ENCODE measurements at regions not wholly inside any gene's neighbourhood (a gene's known extent, or its start where the extent isn't known, plus 50 kb on each side); places are given as distances from the start of the nearest gene placed in this dataset.
"Not testable (repeated sequence)": the region's sequence is repeated elsewhere in the genome, so short reads cannot be mapped to it uniquely, and the experiment has no call there.

DNA sequence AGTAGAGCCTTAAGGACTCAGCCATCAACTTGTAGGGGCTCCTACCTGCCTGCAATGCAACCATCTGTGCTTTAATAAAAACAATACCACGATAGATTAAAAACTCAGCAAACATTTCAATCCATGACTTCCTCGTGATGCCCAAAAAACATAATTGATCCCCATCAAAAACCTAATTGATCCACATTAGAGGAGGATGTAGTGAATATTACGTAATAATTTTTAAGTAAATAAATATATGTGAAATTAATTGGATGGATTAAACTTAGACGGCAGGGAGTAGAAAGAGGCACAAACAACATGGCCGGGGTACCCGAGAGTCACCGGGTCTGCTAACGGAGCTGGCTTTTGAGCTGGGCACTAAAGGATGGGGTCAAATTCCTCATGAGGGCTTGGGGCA lies 87.3 kb downstream of the ARL4C start:
- DNase-seq, result no peak

DNA sequence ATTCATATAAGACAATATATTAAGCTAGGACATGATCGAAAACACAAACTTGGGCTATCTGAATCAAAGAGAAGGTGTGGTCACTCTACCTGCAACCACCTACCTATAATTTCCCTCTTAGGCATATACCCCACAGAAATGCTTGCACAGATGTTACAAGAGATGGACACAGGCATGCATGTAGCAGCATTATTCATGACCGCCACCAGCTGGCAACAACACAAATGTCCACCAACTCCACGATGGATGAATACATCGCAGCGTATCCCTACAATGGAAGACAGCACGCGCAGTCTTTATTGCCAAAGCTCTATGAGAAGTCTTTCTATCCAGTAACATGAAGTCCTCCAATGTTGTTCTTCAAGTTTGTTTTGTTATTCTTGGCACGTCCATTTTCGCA lies 90.8 kb downstream of the ARL4C start:
- no peak for DNase-seq

DNA sequence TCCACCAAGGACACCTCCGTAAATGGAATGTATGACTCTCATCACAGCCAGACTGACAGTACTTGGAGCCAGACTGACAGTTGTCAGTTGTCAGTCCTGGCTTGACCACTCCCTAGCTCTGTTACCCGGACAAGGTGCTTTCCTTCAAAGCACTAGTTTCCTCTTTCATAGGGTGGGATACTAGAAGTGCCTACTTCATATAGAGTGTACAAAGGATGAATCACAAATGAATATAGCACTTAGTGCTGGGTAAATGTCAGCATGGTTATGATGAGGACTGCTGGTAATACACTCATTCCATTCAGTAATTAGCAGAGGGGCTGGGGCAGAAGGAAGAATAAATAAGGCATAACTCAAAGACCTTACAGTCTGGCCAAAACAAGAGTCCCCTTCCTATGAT lies 91.4 kb downstream of the ARL4C start:
- DNase-seq, result no peak

DNA sequence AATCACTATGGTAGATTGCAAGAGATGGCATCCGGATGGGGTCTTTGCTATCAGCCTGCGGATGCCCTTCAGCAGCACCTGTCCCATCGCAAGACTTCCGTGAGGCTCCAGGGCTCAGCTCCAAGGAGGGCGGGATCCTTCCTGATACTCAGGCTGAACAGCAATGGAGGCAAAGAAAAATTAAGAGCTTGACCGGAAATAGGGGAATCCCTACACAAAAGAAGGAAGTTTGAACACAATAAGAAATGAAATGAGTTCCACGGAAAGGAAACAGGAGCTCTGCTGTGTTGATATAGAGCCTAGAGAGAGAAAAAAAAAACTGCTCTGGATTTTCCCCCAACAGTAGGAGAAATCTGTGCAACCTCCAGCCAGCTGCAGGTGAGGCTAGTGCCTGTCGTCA lies 91.9 kb downstream of the ARL4C start:
- no peak for DNase-seq

DNA sequence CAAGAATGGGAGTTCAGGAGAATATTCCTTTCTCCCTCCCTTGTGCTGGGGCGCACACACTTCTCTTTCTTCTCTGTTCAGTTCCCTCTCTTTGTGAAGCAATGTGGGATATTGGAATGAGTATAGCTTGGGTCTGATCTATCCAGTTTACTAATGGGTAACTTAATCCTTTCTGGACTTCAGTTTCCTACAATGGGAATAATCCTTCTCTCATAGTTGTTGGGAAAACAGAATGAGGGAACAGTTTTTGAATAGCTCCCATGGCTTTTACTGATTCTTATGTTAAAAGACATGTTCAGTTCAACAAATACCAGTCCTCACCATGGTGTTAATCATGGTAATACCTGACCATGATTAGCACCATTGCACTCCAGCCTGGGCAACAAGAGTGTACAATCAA lies 93.1 kb downstream of the ARL4C start:
- no peak for DNase-seq

DNA sequence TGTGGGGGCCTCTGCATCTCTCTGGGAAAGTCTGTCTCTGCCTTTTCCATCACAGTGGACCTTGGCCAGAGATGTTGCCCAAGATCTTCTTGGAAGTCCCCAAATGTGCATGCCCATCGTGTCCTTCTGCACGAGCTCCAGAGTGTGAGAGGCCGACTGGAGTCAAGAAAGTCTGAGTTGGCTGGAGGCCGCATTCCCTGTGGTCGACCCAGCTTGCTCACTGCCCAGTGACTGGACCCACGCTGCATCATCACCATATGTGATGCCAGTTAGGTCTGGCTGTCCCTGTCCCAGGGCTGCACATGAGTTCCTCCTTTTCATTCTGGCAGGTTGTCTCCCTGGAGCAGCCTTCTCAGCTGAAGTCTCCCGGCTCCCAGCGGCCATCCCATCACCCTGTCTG lies 93.8 kb downstream of the ARL4C start:
- no peak for DNase-seq

DNA sequence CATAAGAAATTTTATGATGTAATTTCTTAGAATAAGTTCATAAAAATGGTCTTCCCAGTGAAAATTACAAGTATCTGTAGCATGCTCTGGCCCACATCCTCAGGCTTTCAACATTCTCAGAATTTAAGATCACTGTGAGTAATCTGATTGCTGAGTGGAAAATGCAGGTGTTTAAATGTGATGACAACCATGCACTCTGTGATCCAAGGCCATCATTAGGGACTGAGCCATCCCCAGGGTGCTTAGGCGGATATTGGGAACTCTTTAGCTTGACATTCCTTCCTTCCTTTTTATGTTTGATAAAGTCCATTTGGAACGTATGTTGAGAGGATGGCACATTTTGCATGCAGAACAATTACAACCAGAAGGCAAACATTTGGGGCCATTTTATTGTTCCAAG lies 95.5 kb downstream of the ARL4C start:
- no peak for DNase-seq

DNA sequence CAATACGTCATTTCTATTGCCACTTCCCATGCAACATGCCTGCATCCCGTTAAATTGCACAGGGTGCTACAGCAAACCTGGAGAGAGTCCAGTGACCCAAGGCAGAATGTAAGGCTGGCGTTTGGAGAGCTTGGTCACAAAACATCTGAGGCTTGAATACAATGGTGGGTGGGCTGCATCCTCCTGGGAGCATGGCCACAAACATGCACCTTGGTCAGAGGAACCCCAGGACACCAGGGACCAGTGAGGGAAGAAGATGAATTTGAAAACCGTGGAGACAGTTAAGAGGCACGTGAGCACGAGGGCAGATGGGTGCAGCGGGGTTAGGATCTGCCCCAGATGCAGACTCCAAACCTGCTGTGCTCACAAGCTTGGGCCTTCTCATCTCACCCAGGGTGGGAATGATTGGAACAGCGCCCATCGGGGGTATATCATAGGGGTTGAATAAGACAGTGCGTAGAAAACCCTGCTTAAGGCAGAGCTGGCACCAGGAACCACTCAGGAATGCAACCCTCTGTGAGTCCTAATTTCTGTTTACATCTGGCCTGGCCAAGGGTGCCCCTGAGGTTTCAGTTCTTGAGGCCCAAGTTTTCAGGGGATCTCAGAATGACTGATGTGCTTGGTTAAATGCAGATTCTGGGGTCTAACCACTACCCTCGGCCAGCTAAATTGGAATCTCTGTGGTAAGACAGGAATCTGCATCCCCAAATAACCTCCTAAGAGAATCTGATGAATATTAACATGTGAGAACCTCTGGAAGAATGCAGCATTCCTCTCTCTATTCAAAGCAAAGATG lies 97.2 kb downstream of the ARL4C start:
- no peak for DNase-seq

DNA sequence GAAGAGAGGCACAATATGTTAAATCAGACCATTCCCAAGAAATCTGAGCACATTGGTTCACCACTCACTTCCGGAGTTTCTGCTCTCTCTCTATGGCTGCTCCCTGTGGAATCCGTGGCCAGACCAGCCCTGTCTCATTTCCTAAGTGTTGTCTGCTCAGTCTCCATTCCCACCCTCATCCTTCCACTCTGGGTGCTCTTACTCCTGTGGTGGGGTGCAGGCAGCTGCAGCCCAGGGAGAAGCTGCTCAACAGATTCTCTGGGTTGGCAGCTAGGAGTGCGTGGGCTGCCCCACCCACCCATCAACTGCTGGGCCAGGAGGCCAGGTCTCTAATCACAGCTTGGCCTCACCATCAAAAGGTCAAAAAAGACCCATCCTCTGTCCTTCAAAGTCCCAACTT lies 98.3 kb downstream of the ARL4C start:
- DNase-seq, result no peak

DNA sequence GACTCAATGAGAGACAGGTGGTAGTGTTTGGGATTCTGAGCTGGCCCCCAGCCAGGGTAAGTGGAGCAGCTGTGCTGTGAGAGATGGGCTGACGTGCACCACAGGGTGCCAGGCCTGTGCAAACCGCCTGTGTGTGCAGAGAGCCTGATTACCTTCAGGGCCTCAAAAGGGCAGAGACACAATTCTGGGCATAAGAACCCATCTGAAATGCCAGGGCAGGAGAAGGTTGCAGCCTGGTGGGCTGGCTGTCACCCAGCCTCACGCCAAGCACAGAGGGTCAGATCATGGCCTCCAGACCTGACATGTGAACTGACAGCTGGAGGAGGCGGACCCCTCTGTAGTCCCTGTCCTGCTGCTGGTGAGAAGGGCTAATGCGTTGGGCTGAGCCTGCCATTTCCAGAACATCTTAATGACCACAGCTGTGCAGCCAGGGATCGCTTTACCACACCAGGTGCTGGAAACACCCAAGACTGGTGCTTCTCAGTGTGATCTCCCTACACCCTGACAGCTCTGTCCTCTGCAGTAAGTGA lies 100.9 kb downstream of the ARL4C start:
- no peak for DNase-seq

DNA sequence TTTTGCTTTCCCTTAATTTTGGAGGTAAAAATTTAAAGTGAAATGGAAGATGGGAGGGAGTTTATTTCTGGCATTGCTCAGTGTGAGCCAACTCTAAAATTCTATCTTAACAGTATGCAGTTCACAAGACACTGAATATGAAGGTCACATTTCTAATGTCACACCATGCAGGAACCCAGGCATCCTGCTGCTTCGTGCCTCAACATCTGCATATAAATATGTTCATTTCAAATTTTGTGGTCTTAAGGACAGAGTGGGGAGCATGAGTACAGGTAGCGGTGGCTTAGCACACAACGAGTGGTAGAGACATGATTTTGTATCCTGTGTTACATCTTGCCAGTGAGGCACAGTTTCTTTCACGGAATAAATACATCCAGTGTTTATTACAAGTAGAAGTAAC lies 102.4 kb downstream of the ARL4C start:
- no peak for DNase-seq

DNA sequence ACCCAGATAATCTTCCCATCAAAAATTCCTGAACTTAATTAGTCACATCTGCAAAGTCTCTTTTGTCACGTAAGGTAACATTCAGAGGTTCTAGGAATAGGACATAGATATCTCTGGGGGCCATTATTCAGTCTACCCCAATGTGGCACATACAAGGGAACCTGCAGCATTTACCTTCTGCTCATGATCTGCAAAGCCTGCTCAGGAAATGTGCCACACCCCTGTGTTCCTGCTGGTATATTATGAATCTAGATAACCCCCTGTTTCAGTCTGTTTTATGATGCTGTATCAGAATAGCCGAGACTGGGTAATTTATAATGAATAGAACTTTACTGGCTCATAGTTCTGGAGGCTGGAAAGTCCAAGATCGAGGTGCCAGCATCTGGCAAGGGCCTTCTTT lies 103.5 kb downstream of the ARL4C start:
- no peak for DNase-seq

DNA sequence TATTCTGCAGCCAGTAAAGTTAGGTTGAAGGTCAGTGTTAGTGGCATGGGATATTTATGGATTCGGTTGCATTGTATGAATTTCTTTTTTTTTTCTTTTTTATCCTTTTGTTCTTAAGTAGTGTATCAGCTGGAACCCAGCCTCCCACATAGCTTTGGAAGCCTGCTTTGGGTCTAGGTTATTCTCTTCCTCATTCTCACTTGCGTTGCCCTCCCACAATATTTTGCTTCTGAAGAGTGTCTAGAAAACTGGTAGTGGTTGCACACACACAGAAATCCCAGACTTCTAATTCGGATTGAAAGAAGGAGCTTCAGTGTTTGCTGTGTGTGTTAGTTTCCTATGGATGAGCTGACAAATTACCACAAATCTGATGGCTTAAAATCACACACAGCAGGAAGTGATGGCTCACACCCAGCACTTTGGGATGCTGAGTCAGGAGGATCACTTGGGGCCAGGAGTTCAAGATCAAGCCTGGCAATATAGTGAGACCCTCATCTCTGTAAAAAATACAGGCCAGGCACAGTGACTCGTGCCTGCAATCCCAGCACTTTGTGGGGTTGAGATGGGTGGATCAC lies 104.8 kb downstream of the ARL4C start:
- no peak for DNase-seq

DNA sequence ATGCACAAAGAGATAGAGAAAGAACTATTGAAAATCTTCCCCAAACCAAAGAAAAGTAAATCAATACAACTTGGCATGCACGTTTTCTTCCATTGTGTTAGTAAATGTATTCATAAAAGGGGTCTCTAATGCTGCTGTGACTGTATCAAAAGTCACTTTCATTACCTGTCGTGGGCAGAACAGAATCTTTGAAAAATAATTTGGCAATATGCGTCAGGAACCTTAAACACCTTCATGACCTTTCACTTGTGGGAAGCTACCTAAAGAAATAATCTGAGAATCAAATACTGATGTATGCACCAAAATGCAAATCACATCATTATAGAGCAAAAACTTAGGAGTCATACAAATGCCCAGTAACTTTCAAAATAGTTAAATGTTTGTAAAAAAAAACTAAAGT lies 105.3 kb downstream of the ARL4C start:
- no peak for DNase-seq

DNA sequence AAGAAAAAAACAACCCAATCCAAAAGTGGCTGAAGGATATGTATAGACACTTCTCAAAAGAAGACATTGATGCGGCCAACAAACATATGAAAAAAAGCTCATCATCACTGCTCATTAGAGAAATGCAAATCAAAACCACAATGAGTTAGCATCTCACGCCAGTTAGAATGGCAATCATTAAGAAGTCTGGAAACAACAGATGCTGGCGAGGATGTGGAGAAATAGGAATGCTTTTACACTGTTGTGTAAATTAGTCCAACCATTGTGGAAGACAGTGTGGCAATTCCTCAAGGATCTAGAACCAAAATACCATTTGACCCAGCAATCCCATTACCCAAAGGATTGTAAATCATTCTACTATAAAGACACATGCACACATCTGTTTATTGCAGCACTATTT lies 107.2 kb downstream of the ARL4C start:
- not testable (repeated sequence) for DNase-seq

DNA sequence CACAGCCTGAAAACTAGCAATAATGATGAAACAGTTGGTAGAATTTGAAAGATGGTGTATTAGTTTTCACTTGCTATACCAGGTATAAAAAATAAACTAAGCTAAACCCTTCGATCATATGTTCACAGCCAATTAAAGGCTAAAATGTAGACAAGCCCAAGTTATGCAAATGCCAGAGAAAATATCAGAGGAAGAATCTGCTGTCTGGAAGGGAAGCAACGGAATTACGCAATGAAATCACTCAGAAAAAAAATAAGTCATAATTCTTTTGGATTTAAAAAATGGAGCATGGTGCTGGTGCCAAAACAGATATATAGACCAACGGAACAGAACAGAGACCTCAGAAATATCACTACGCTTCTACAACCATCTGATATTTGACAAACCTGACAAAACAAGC lies 108.3 kb downstream of the ARL4C start:
- no peak for DNase-seq

DNA sequence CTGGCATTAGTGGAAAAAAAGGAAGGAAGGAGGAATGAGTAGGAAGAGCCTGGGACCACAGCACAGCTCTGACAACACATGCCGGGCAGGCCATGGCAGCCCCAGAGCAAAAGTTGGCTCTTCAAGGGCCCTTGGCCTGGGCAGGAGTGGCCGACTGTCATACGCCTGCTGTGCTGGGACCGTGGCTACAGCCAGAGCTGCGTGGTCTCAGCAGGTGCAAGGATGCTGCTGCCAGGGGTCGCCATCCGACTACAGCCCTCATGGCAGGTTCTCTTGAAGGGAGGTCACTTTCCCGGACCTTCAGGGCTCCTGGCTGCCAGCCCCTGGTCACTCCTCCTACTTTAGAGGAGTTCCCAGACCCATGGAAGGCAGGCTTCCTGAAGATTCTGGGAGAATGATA lies 109.9 kb downstream of the ARL4C start:
- no peak for DNase-seq

DNA sequence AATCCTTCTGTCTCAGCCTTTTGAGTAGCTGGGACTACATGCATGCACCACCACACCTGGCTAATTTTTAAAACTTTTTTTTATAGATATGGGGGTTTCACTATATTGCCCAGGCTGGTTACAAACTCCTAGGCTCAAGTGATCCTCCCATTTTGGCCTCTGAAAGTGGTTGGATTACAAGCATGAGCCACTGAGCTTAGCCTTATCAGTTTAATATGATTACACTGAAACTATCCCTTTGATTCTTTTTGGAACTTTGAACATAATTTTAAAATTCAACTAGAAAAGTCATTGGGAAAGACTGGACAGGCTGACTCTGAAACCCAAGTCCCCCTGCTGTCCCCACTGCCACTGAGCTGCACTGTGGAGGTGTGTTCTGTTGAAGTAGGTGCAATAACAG lies 114.8 kb downstream of the ARL4C start:
- DNase-seq, result no peak

DNA sequence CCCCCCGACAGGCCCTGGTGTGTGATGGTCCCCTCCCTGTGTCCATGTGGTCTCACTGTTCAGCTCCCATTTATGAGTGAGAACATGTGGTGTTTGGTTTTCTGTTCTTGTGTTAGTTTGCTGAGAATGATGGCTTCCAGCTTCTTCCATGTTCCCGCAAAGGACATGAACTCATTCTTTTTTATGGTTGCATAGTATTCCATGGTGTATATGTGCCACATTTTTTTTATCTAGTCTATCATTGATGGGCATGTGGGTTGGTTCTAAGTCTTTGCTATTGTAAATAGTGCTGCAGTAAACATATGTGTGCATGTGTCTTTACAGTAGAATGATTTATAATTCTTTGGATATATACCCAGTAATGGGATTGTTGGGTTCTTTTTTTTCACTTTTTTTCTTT lies 117.9 kb downstream of the ARL4C start:
- not testable (repeated sequence) for DNase-seq

DNA sequence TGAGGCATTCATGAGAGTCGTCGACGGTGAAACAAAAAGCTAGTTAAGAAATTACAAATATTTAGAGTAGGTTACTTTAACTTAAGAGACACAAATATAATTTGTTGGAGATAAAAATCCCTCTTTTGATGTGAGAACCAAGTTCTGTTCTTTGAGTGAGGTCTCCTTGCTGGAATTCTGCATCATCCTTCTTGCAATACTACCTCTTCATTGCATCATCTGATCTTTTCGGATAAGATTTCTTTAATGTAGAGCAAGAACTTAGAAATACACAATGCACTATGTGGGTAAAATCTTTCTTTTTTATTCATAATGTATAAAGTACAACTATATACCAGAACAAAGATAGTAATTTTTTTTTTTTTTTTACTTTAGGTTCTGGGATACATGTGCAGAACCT lies 118.4 kb downstream of the ARL4C start:
- DNase-seq, result no peak

DNA sequence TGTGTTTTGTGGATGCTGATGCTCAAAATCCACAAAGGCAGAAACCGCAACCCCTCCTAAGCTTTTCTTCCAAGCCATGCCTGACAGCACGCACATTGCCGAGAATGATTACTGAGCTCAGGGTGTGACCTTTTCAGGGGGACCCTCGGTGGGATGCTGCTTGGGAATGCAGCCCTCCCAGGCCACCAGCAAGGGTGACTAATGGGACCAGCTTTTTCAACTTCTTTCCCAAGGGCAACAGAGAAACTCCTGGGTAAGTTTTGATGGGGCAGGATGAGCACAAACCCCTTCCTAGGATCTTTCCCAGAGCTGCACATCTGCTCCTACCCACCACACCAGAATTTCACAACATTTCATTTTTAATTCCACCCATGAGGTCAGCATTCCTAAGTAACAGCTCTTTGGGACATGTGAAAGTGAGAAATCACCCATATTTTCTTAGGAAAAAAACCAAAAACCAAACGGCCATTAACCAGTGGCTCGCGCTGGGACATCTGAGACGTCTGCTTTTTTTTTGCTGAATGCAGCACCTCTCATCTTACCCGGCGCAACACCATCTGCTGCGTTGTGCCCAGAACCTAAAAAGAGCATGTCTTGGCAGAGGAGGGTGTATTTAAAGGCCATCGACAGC lies 119.0 kb downstream of the ARL4C start:
- DNase-seq, result no peak

DNA sequence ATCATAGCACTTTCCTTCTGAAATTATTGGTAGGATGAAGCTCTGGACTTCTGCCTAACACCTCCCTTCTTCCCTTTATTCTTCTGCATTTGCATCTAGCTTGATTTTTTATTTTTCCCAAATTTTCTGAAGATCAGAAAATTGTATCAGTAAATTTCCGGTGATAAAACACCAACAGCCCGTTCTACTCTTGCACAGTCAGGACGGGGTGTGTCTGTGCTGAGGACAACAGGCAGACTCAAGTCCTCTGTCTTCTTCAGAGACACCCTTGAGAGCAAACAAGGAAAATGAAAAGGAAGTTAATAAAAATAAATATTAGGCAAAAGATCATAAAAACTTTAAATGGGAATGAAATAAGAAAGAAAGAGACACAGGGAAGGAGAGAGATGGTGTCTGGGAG lies 120.7 kb downstream of the ARL4C start:
- no peak for DNase-seq

Measured in hypothalamus (tissue), 51 donors.